ENCODE measurements at regions not wholly inside any gene's neighbourhood (a gene's known extent, or its start where the extent isn't known, plus 50 kb on each side); places are given as distances from the start of the nearest gene placed in this dataset.

DNA sequence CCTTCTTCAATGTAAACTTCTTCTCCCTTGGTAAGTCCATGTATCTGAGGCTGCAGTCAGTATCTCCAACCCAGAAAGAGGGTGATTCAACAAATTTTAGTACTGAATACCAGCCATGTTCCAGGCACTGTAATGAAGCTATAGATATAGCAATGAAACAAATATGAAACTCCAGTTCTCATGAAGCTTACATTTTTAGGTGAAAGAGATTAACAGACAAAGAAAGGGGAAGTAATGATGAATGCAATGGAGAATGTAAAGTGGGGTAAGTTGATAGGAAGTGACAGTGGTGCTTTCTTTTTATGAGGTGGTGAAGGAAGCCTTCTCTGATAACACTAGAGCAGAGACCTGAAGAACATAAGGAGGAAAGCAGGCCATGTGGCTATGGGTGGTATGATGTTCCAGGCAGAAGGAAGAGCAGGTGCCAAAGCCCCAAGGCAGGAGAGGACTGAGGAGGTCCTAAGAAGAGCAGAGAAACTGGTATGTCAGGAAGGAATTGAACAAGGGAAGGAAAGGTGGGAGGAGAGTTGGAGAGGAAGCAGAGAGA is 143.6 kb downstream of the TFAP2B start:
- Histone ChIP-seq H3K4me3 (no peak overlapping the region), H4K20me1 (replicated peaks; ENCODE audit: insufficient read depth) (no peaks in the 10 kb centered on the region), H3K36me3 (ENCODE audit: insufficient read depth) (no peaks in the 10 kb centered on the region), H3K4me2 (no peak overlapping the region), H2AFZ (no peak overlapping the region), H3K27ac (ENCODE audit: low read depth) (no peak overlapping the region), H3K27me3 (ENCODE audit: insufficient read depth) (no peaks in the 10 kb centered on the region), H3F3A (replicated peaks; ENCODE audit: low read depth) (no peaks in the 10 kb centered on the region), H3K79me2 (replicated peaks; ENCODE audit: insufficient read depth) (no peaks in the 10 kb centered on the region), H3K9me2 (ENCODE audit: insufficient read depth) (no peaks in the 10 kb centered on the region), H3K4me1 (ENCODE audit: insufficient read depth) (no peaks in the 10 kb centered on the region)
- no peaks in the 10 kb centered on the region for H3K36me3 Mint-ChIP-seq (ENCODE audit: low read depth)
- H3K27ac Mint-ChIP-seq = no peak overlapping the region
- DNase-seq (ENCODE audit: low spot score) (no peak), ATAC-seq (no peak)
- H3K4me1 Mint-ChIP-seq = no peaks in the 10 kb centered on the region
- no peaks in the 10 kb centered on the region for H3K9me3 Mint-ChIP-seq
- H3K27me3 Mint-ChIP-seq (ENCODE audit: insufficient read depth, low read depth, poor library complexity) = no peaks in the 10 kb centered on the region
- TF ChIP-seq, protein P1, sequence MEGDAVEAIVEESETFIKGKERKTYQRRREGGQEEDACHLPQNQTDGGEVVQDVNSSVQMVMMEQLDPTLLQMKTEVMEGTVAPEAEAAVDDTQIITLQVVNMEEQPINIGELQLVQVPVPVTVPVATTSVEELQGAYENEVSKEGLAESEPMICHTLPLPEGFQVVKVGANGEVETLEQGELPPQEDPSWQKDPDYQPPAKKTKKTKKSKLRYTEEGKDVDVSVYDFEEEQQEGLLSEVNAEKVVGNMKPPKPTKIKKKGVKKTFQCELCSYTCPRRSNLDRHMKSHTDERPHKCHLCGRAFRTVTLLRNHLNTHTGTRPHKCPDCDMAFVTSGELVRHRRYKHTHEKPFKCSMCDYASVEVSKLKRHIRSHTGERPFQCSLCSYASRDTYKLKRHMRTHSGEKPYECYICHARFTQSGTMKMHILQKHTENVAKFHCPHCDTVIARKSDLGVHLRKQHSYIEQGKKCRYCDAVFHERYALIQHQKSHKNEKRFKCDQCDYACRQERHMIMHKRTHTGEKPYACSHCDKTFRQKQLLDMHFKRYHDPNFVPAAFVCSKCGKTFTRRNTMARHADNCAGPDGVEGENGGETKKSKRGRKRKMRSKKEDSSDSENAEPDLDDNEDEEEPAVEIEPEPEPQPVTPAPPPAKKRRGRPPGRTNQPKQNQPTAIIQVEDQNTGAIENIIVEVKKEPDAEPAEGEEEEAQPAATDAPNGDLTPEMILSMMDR (conservative IDR thresholded peaks at IDR 0.05; ENCODE audit: low read depth in 2 of 2) = no peak
- no peak for TF ChIP-seq EZH2 (IDR thresholded peaks at IDR 0.05; ENCODE audit: low read depth, unreplicated experiment)
- H3K4me3 Mint-ChIP-seq = no peak overlapping the region

DNA sequence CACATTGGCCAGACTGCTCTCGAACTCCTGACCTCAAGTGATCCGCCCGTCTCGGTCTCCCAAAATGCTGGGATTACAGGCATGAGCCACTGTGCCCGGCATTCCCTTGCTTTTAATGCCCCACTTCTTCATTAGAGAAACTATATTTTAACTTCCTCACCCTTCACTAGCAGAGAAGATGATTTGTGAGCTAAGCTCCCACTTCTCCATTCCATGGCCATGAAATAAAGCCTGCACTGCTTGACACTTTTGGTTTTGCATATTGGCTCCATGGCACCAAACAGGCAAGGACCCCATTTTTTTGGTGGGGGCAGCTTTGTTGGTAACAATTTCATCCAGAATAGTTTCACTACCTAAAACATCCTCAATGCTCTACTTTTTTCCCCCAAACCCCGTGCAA is 145.3 kb downstream of the TFAP2B start:
- no peak overlapping the region for H3K4me3 Mint-ChIP-seq
- Histone ChIP-seq H2AFZ (no peak overlapping the region), H3K4me3 (no peak overlapping the region), H3K27me3 (ENCODE audit: insufficient read depth) (no peaks in the 10 kb centered on the region), H3K4me2 (no peak overlapping the region), H3K4me1 (ENCODE audit: insufficient read depth) (no peaks in the 10 kb centered on the region), H3K27ac (ENCODE audit: low read depth) (no peak overlapping the region), H3K9me2 (ENCODE audit: insufficient read depth) (no peaks in the 10 kb centered on the region), H3K36me3 (ENCODE audit: insufficient read depth) (no peaks in the 10 kb centered on the region), H4K20me1 (replicated peaks; ENCODE audit: insufficient read depth) (no peaks in the 10 kb centered on the region), H3F3A (replicated peaks; ENCODE audit: low read depth) (no peaks in the 10 kb centered on the region), H3K79me2 (replicated peaks; ENCODE audit: insufficient read depth) (no peaks in the 10 kb centered on the region)
- TF ChIP-seq STAT1 (IDR thresholded peaks at IDR 0.05; ENCODE audit: unreplicated experiment) (no peak), POLR2AphosphoS5 (IDR thresholded peaks at IDR 0.05; ENCODE audit: low read depth) (no peak), ZNF114 (CRISPR knock-in tag; IDR thresholded peaks at IDR 0.05) (no peak)
- TF ChIP-seq, protein P1 (conservative IDR thresholded peaks at IDR 0.05; ENCODE audit: low read depth in 2 of 2) = no peak
- H3K9me3 Mint-ChIP-seq = no peaks in the 10 kb centered on the region
- H3K27ac Mint-ChIP-seq = no peak overlapping the region
- DNase-seq (ENCODE audit: low spot score) = no peak
- H3K36me3 Mint-ChIP-seq (ENCODE audit: low read depth) = no peaks in the 10 kb centered on the region
- no peaks in the 10 kb centered on the region for H3K27me3 Mint-ChIP-seq (ENCODE audit: insufficient read depth, low read depth, poor library complexity)
- no peak for ATAC-seq
- no peaks in the 10 kb centered on the region for H3K4me1 Mint-ChIP-seq

DNA sequence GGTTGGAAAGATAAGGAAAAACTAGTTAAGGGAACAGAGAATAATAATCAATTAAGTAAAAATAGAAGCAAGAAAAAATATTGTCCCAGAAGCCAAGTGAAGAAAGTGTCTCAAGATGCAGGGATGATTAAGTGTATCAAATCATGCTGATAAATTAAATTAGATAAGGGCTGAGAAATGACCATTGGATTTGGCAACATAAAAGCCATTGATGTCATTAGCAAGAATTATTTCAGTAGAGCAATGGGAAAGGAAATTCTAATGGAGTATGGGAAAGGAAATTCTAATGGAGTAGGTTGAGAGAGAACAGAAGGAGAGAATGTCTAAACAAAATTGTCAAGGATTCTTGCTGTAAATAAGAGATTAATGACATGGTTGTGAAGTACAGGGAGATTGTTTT is 146.8 kb downstream of the TFAP2B start:
- Mint-ChIP-seq H3K27ac (no peak overlapping the region), H3K4me1 (no peaks in the 10 kb centered on the region), H3K27me3 (ENCODE audit: insufficient read depth, low read depth, poor library complexity) (no peaks in the 10 kb centered on the region), H3K9me3 (no peaks in the 10 kb centered on the region), H3K36me3 (ENCODE audit: low read depth) (no peaks in the 10 kb centered on the region), H3K4me3 (no peak overlapping the region)
- Histone ChIP-seq H3K27ac (ENCODE audit: low read depth) (no peak overlapping the region), H3K4me1 (ENCODE audit: insufficient read depth) (no peaks in the 10 kb centered on the region), H3K4me2 (no peak overlapping the region), H4K20me1 (replicated peaks; ENCODE audit: insufficient read depth) (no peaks in the 10 kb centered on the region), H3K79me2 (replicated peaks; ENCODE audit: insufficient read depth) (no peaks in the 10 kb centered on the region), H3K36me3 (ENCODE audit: insufficient read depth) (no peaks in the 10 kb centered on the region), H3F3A (replicated peaks; ENCODE audit: low read depth) (no peaks in the 10 kb centered on the region), H3K4me3 (no peak overlapping the region), H3K9me2 (ENCODE audit: insufficient read depth) (no peaks in the 10 kb centered on the region), H3K27me3 (ENCODE audit: insufficient read depth) (no peaks in the 10 kb centered on the region), H2AFZ (no peak overlapping the region)
- no peak for ATAC-seq
- no peak for DNase-seq (ENCODE audit: low spot score)
- TF ChIP-seq, protein P2, sequence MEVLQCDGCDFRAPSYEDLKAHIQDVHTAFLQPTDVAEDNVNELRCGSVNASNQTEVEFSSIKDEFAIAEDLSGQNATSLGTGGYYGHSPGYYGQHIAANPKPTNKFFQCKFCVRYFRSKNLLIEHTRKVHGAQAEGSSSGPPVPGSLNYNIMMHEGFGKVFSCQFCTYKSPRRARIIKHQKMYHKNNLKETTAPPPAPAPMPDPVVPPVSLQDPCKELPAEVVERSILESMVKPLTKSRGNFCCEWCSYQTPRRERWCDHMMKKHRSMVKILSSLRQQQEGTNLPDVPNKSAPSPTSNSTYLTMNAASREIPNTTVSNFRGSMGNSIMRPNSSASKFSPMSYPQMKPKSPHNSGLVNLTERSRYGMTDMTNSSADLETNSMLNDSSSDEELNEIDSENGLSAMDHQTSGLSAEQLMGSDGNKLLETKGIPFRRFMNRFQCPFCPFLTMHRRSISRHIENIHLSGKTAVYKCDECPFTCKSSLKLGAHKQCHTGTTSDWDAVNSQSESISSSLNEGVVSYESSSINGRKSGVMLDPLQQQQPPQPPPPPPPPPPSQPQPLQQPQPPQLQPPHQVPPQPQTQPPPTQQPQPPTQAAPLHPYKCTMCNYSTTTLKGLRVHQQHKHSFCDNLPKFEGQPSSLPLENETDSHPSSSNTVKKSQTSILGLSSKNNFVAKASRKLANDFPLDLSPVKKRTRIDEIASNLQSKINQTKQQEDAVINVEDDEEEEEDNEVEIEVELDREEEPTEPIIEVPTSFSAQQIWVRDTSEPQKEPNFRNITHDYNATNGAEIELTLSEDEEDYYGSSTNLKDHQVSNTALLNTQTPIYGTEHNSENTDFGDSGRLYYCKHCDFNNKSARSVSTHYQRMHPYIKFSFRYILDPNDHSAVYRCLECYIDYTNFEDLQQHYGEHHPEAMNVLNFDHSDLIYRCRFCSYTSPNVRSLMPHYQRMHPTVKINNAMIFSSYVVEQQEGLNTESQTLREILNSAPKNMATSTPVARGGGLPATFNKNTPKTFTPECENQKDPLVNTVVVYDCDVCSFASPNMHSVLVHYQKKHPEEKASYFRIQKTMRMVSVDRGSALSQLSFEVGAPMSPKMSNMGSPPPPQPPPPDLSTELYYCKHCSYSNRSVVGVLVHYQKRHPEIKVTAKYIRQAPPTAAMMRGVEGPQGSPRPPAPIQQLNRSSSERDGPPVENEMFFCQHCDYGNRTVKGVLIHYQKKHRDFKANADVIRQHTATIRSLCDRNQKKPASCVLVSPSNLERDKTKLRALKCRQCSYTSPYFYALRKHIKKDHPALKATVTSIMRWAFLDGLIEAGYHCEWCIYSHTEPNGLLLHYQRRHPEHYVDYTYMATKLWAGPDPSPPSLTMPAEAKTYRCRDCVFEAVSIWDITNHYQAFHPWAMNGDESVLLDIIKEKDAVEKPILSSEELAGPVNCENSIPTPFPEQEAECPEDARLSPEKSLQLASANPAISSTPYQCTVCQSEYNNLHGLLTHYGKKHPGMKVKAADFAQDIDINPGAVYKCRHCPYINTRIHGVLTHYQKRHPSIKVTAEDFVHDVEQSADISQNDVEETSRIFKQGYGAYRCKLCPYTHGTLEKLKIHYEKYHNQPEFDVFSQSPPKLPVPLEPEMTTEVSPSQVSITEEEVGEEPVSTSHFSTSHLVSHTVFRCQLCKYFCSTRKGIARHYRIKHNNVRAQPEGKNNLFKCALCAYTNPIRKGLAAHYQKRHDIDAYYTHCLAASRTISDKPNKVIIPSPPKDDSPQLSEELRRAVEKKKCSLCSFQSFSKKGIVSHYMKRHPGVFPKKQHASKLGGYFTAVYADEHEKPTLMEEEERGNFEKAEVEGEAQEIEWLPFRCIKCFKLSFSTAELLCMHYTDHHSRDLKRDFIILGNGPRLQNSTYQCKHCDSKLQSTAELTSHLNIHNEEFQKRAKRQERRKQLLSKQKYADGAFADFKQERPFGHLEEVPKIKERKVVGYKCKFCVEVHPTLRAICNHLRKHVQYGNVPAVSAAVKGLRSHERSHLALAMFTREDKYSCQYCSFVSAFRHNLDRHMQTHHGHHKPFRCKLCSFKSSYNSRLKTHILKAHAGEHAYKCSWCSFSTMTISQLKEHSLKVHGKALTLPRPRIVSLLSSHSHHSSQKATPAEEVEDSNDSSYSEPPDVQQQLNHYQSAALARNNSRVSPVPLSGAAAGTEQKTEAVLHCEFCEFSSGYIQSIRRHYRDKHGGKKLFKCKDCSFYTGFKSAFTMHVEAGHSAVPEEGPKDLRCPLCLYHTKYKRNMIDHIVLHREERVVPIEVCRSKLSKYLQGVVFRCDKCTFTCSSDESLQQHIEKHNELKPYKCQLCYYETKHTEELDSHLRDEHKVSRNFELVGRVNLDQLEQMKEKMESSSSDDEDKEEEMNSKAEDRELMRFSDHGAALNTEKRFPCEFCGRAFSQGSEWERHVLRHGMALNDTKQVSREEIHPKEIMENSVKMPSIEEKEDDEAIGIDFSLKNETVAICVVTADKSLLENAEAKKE (CRISPR knock-in tag; IDR thresholded peaks at IDR 0.05) = no peak
- TF ChIP-seq JUNB (IDR thresholded peaks at IDR 0.05; ENCODE audit: unreplicated experiment) = no peak
